ENCODE measurements at regions not wholly inside any gene's neighbourhood (a gene's known extent, or its start where the extent isn't known, plus 50 kb on each side); places are given as distances from the start of the nearest gene placed in this dataset.

GRCh38 chr15:96837241-96837970, 506.9 kb downstream of the NR2F2 start:
- Histone ChIP-seq H2AFZ (ENCODE audit: low read depth, low read length) (no peak overlapping the region), H3K9me3 (ENCODE audit: insufficient read depth, low read length) (peaks cover 3% of the 10 kb centered on the region; the same call in 1 of the 2 replicates), H4K20me1 (ENCODE audit: insufficient read depth, low read length) (no peaks in the 10 kb centered on the region), H3K27ac (ENCODE audit: low read length) (no peak overlapping the region), H3K4me3 (ENCODE audit: low read length) (no peak overlapping the region), H3K4me1 (ENCODE audit: low read length) (no peaks in the 10 kb centered on the region), H3K9ac (ENCODE audit: low read length) (no peak overlapping the region), H3K27me3 (ENCODE audit: low read depth, low read length) (no peaks in the 10 kb centered on the region), H3K79me2 (ENCODE audit: low read length) (no peaks in the 10 kb centered on the region), H3K36me3 (replicated peaks; ENCODE audit: low read depth, low read length) (no peaks in the 10 kb centered on the region), H3K4me2 (ENCODE audit: low read length) (no peak overlapping the region)
- TF ChIP-seq EZH2phosphoT487 (IDR thresholded peaks at IDR 0.05; ENCODE audit: low read depth) (no peak), CTCF (IDR thresholded peaks at IDR 0.05; ENCODE audit: low read depth, low read length) (no peak)

GRCh38 chr15:96838081-96838480, 507.6 kb downstream of the NR2F2 start:
- no peaks in the 10 kb centered on the region for H3K27me3 ChIP-seq (ENCODE audit: low read depth, low read length)
- no peak overlapping the region for H3K4me2 ChIP-seq (ENCODE audit: low read length)
- no peaks in the 10 kb centered on the region for H4K20me1 ChIP-seq (ENCODE audit: insufficient read depth, low read length)
- H3K9ac ChIP-seq (ENCODE audit: low read length): no peak overlapping the region
- H3K9me3 ChIP-seq (ENCODE audit: insufficient read depth, low read length): peaks cover 3% of the 10 kb centered on the region; the same call in 1 of the 2 replicates
- no peak overlapping the region for H3K27ac ChIP-seq (ENCODE audit: low read length)
- no peaks in the 10 kb centered on the region for H3K4me1 ChIP-seq (ENCODE audit: low read length)
- no peak overlapping the region for H3K4me3 ChIP-seq (ENCODE audit: low read length)
- no peaks in the 10 kb centered on the region for H3K36me3 ChIP-seq (replicated peaks; ENCODE audit: low read depth, low read length)
- H3K79me2 ChIP-seq (ENCODE audit: low read length): no peaks in the 10 kb centered on the region
- no peak for TF ChIP-seq EZH2phosphoT487 (IDR thresholded peaks at IDR 0.05; ENCODE audit: low read depth)
- no peak for TF ChIP-seq CTCF (IDR thresholded peaks at IDR 0.05; ENCODE audit: low read depth, low read length)
- H2AFZ ChIP-seq (ENCODE audit: low read depth, low read length): no peak overlapping the region

GRCh38 chr15:96849271-96849900, 518.9 kb downstream of the NR2F2 start:
- Histone ChIP-seq H3K4me3 (ENCODE audit: low read length) (no peak overlapping the region), H4K20me1 (ENCODE audit: insufficient read depth, low read length) (no peaks in the 10 kb centered on the region), H3K4me2 (ENCODE audit: low read length) (no peak overlapping the region), H3K27ac (ENCODE audit: low read length) (no peak overlapping the region), H3K4me1 (ENCODE audit: low read length) (no peaks in the 10 kb centered on the region), H2AFZ (ENCODE audit: low read depth, low read length) (no peak overlapping the region), H3K9me3 (ENCODE audit: insufficient read depth, low read length) (no peaks in the 10 kb centered on the region), H3K79me2 (ENCODE audit: low read length) (no peaks in the 10 kb centered on the region), H3K9ac (ENCODE audit: low read length) (no peak overlapping the region), H3K27me3 (ENCODE audit: low read depth, low read length) (no peaks in the 10 kb centered on the region), H3K36me3 (replicated peaks; ENCODE audit: low read depth, low read length) (no peaks in the 10 kb centered on the region)
- no peak for TF ChIP-seq EZH2phosphoT487 (IDR thresholded peaks at IDR 0.05; ENCODE audit: low read depth)
- no peak for TF ChIP-seq CTCF (IDR thresholded peaks at IDR 0.05; ENCODE audit: low read depth, low read length)

- Histone ChIP-seq H3K27me3 (ENCODE audit: low read depth, low read length) (no peaks in the 10 kb centered on the region), H3K36me3 (replicated peaks; ENCODE audit: low read depth, low read length) (no peaks in the 10 kb centered on the region), H3K4me2 (ENCODE audit: low read length) (no peak overlapping the region), H3K4me1 (ENCODE audit: low read length) (no peaks in the 10 kb centered on the region), H3K9ac (ENCODE audit: low read length) (no peak overlapping the region), H3K9me3 (ENCODE audit: insufficient read depth, low read length) (no peaks in the 10 kb centered on the region), H2AFZ (ENCODE audit: low read depth, low read length) (no peak overlapping the region), H3K4me3 (ENCODE audit: low read length) (no peak overlapping the region), H3K27ac (ENCODE audit: low read length) (no peak overlapping the region), H4K20me1 (ENCODE audit: insufficient read depth, low read length) (no peaks in the 10 kb centered on the region), H3K79me2 (ENCODE audit: low read length) (no peaks in the 10 kb centered on the region)
- TF ChIP-seq CTCF (IDR thresholded peaks at IDR 0.05; ENCODE audit: low read depth, low read length): no peak
- TF ChIP-seq EZH2phosphoT487 (IDR thresholded peaks at IDR 0.05; ENCODE audit: low read depth): no peak
Measured at GRCh38 chr15:96851613-96852012, 521.1 kb downstream of the NR2F2 start.

Data from OCI-LY3 (cell line).